Neural crest cell (in vitro differentiated cells): ENCODE measurements at regions not wholly inside any gene's neighbourhood (a gene's known extent, or its start where the extent isn't known, plus 50 kb on each side); places are given as distances from the start of the nearest gene placed in this dataset.

Source experiments
- DNase-seq: peaks from one replicate; pipeline ENCODE4 v3.0.0; 2021; ENCODE audit warnings: low read depth, mixed read lengths, low spot score
- H3K27ac Mint-ChIP-seq: one replicate; pipeline ENCODE4 v1.8.0; 2021; ENCODE audit warnings: mild to moderate bottlenecking, mixed read lengths; ENCODE audit not compliant: unreplicated experiment
- H3K27me3 Mint-ChIP-seq: 2 replicates; pipeline ENCODE4 v1.8.0; 2021; ENCODE audit warnings: low read depth, mild to moderate bottlenecking, mixed read lengths
- H3K36me3 Mint-ChIP-seq: 2 replicates; pipeline ENCODE4 v1.8.0; 2021; ENCODE audit warnings: low read depth, mild to moderate bottlenecking, mixed read lengths
- H3K4me1 Mint-ChIP-seq: 2 replicates; pipeline ENCODE4 v1.8.0; 2021; ENCODE audit warnings: mixed read lengths
- H3K4me3 Mint-ChIP-seq: one replicate; pipeline ENCODE4 v1.8.0; 2021; ENCODE audit warnings: mild to moderate bottlenecking, mixed read lengths
- H3K9me3 Mint-ChIP-seq: 2 replicates; pipeline ENCODE4 v1.8.0; 2021; ENCODE audit warnings: mixed read lengths
- CTCF ChIP-seq: fragments of 200-600 bp; sonication (generic); conservative IDR thresholded peaks from 2 replicates; pipeline ENCODE4 v1.5.0; 2021; ENCODE audit warnings: antibody characterized with exemption, mild to moderate bottlenecking

- peaks cover 8% of the 10 kb centered on the region for H3K9me3 Mint-ChIP-seq
- H3K4me3 Mint-ChIP-seq: no peak overlapping the region
- TF ChIP-seq CTCF: no peak
- no peak for DNase-seq
- H3K27me3 Mint-ChIP-seq: no peaks in the 10 kb centered on the region
- peak overlapping the region; percentile 1 for H3K27ac Mint-ChIP-seq
- H3K4me1 Mint-ChIP-seq: peaks cover 25% of the 10 kb centered on the region
- peaks cover 9% of the 10 kb centered on the region for H3K36me3 Mint-ChIP-seq
These were observed 408.8 kb upstream of the F9 start for GRCh38 chrX:139121616-139122286.

GRCh38 chrX:139120760-139121159, 409.2 kb upstream of the FGF13 start:
- Mint-ChIP-seq H3K4me1 (peaks cover 23% of the 10 kb centered on the region), H3K9me3 (peaks cover 6% of the 10 kb centered on the region), H3K27me3 (no peaks in the 10 kb centered on the region), H3K27ac (no peak overlapping the region), H3K36me3 (peaks cover 8% of the 10 kb centered on the region), H3K4me3 (no peak overlapping the region)
- TF ChIP-seq CTCF: no peak
- no peak for DNase-seq

GRCh38 chrX:139113708-139114107, 402.2 kb upstream of the FGF13 start:
- Mint-ChIP-seq H3K9me3 (no peaks in the 10 kb centered on the region), H3K36me3 (no peaks in the 10 kb centered on the region), H3K27ac (no peak overlapping the region), H3K4me1 (no peaks in the 10 kb centered on the region), H3K27me3 (no peaks in the 10 kb centered on the region), H3K4me3 (no peak overlapping the region)
- TF ChIP-seq CTCF: no peak
- no peak for DNase-seq

- Mint-ChIP-seq H3K27ac (no peak overlapping the region), H3K27me3 (no peaks in the 10 kb centered on the region), H3K36me3 (no peaks in the 10 kb centered on the region), H3K4me3 (no peak overlapping the region), H3K9me3 (no peaks in the 10 kb centered on the region), H3K4me1 (peaks cover under 1% of the 10 kb centered on the region)
- no peak for DNase-seq
- no peak for TF ChIP-seq CTCF
These were observed 400.9 kb upstream of the FGF13 start for GRCh38 chrX:139112432-139112831.

- no peak overlapping the region for H3K27ac Mint-ChIP-seq
- no peaks in the 10 kb centered on the region for H3K27me3 Mint-ChIP-seq
- peaks cover 2% of the 10 kb centered on the region for H3K9me3 Mint-ChIP-seq
- peaks cover 10% of the 10 kb centered on the region for H3K36me3 Mint-ChIP-seq
- no peak for DNase-seq
- no peak overlapping the region for H3K4me3 Mint-ChIP-seq
- TF ChIP-seq CTCF: no peak
- H3K4me1 Mint-ChIP-seq: peaks cover 8% of the 10 kb centered on the region
These were observed 394.6 kb upstream of the FGF13 start for GRCh38 chrX:139106069-139106468.
